GM23248 (cell line): ENCODE measurements at regions not wholly inside any gene's neighbourhood (a gene's known extent, or its start where the extent isn't known, plus 50 kb on each side); places are given as distances from the start of the nearest gene placed in this dataset.

Source experiments
- DNase-seq: peaks from one replicate; pipeline ENCODE4 v3.0.0-alpha.2; 2015
- H2AFZ ChIP-seq: fragments of 200-600 bp; sonication (generic); 2 replicates; pipeline ENCODE4 v1.6.1; 2016; ENCODE audit warnings: antibody characterized with exemption
- H3F3A ChIP-seq: fragments of 200-600 bp; sonication (generic); 2 replicates; pipeline ENCODE4 v1.6.1; 2016; ENCODE audit warnings: mild to moderate bottlenecking, antibody characterized with exemption, mixed run types; ENCODE audit not compliant: insufficient read depth
- H3K27ac ChIP-seq: fragments of 200-600 bp; sonication (generic); 2 replicates; pipeline ENCODE4 v1.5.1; 2016; ENCODE audit warnings: mild to moderate bottlenecking
- H3K27me3 ChIP-seq: fragments of 200-600 bp; sonication (generic); replicated peaks from 2 replicates; pipeline ENCODE4 v1.6.1; 2016; ENCODE audit warnings: mild to moderate bottlenecking; ENCODE audit not compliant: insufficient read depth
- H3K36me3 ChIP-seq: fragments of 200-600 bp; sonication (generic); 2 replicates; pipeline ENCODE4 v1.6.1; 2016; ENCODE audit warnings: low read depth, mild to moderate bottlenecking
- H3K4me1 ChIP-seq: fragments of 200-600 bp; sonication (generic); 2 replicates; pipeline ENCODE4 v1.6.1; 2016; ENCODE audit warnings: mild to moderate bottlenecking; ENCODE audit not compliant: insufficient read depth
- H3K4me2 ChIP-seq: fragments of 200-600 bp; sonication (generic); one replicate; pipeline ENCODE4 v1.6.1; 2016; ENCODE audit warnings: mild to moderate bottlenecking; ENCODE audit not compliant: unreplicated experiment
- H3K4me3 ChIP-seq: fragments of 200-600 bp; sonication (generic); 2 replicates; pipeline ENCODE4 v1.5.1; 2016; ENCODE audit warnings: mild to moderate bottlenecking
- H3K79me2 ChIP-seq: fragments of 200-600 bp; sonication (generic); 2 replicates; pipeline ENCODE4 v1.6.1; 2016; ENCODE audit warnings: mild to moderate bottlenecking; ENCODE audit not compliant: insufficient read depth
- H3K9ac ChIP-seq: fragments of 200-600 bp; sonication (generic); 2 replicates; pipeline ENCODE4 v1.6.1; 2016; ENCODE audit warnings: mild to moderate bottlenecking
- H3K9me2 ChIP-seq: fragments of 200-600 bp; sonication (generic); 2 replicates; pipeline ENCODE4 v1.6.1; 2016; ENCODE audit warnings: mixed run types, mild to moderate bottlenecking, moderate library complexity; ENCODE audit not compliant: insufficient read depth
- H3K9me3 ChIP-seq: fragments of 200-600 bp; sonication (generic); one replicate; pipeline ENCODE4 v1.6.1; 2017; ENCODE audit warnings: low read depth
- H4K20me1 ChIP-seq: fragments of 200-600 bp; sonication (generic); 2 replicates; pipeline ENCODE4 v1.6.0; 2016; ENCODE audit not compliant: insufficient read depth
- EZH2 ChIP-seq: fragments of 200-600 bp; sonication (generic); IDR thresholded peaks from 2 replicates; pipeline ENCODE4 v1.6.1; 2018; ENCODE audit warnings: antibody characterized with exemption, mild to moderate bottlenecking; ENCODE audit not compliant: insufficient read depth, poor library complexity, severe bottlenecking
- EZH2phosphoT487 ChIP-seq: fragments of 200-600 bp; sonication (generic); IDR thresholded peaks from 2 replicates; pipeline ENCODE4 v1.6.1; 2018; ENCODE audit warnings: antibody characterized with exemption, moderate library complexity, mild to moderate bottlenecking, low read depth; ENCODE audit not compliant: insufficient read depth
- WGBS, 2 experiments: methylation state at CpG; one replicate each; pipeline ENCODE4 v1.1.6; 2015 to 2017; ENCODE audit warnings: low lambda C conversion rate in 2 of 2, low coverage in 1 of 2; ENCODE audit errors: missing lambda C conversion rate in 2 of 2; 5-methylcytosine and 5-hydroxymethylcytosine counted together
- in situ Hi-C: fragments of 300-500 bp; cut with MboI; formaldehyde crosslinking; loops from 2 replicates; pipeline ENCODE4 v1.15.0; 2020

DNA sequence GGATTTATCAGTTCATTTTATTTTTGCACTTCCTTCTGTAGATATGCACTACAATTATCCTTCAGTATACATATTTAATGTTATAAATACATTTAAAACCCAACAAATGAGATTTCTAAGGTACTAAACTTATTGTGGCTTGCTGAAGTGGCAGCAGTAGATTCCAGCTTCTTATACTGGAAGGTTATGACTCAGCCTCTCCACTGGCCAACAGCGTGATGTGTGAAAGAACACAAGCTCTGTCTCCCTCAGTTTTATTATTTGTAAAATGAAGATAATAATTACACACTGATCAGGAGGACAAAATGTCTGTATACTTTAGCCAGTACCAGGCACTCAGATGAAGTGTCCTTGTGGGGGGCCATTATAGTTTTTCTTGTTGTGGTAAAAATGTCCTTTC is 1147.1 kb downstream of the CNTNAP5 start:
- Histone ChIP-seq H4K20me1 (no peaks in the 10 kb centered on the region), H3K4me1 (no peaks in the 10 kb centered on the region), H3K9ac (no peak overlapping the region), H2AFZ (no peak overlapping the region), H3K4me2 (no peak overlapping the region), H3K79me2 (no peaks in the 10 kb centered on the region), H3F3A (no peaks in the 10 kb centered on the region), H3K4me3 (no peak overlapping the region), H3K27ac (no peak overlapping the region), H3K27me3 (no peaks in the 10 kb centered on the region), H3K36me3 (no peaks in the 10 kb centered on the region), H3K9me3 (peaks cover 7% of the 10 kb centered on the region), H3K9me2 (no peaks in the 10 kb centered on the region)
- in situ Hi-C loops, result no loop called here
- WGBS, 2 experiments, result 28 to 41% methylated on average over 1 of the region's 1 CpG
- TF ChIP-seq EZH2phosphoT487 (no peak), EZH2 (no peak)
- no peak for DNase-seq

DNA sequence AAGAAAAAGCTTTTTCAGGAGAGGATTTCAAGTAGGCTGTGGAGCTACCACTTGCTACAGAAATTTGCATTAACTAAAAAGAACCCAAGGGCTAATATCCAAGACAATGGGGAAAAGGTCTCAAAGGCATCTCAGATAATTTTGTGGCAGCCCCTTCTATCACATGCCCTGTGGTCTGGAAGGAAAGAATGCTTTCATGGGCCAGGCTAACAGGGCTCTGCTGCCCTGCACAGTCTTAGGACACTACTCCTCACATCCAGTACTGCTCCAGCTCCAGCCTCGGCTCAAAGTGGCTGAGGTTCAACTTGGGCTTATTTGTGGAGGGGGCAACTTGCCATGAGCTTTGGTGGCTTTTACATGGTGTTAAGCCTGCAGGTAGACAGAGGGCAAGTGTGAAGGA is 1150.3 kb downstream of the CNTNAP5 start:
- Histone ChIP-seq H2AFZ (no peak overlapping the region), H3K27ac (no peak overlapping the region), H3F3A (no peaks in the 10 kb centered on the region), H3K4me1 (no peaks in the 10 kb centered on the region), H3K36me3 (no peaks in the 10 kb centered on the region), H3K79me2 (no peaks in the 10 kb centered on the region), H3K4me3 (no peak overlapping the region), H3K4me2 (no peak overlapping the region), H3K9me3 (peaks cover 4% of the 10 kb centered on the region), H4K20me1 (no peaks in the 10 kb centered on the region), H3K27me3 (no peaks in the 10 kb centered on the region), H3K9me2 (no peaks in the 10 kb centered on the region), H3K9ac (no peak overlapping the region)
- DNase-seq, result no peak
- 0 to 7% methylated on average over 1 of the region's 1 CpG for WGBS, 2 experiments
- in situ Hi-C loops, result no loop called here
- TF ChIP-seq EZH2phosphoT487 (no peak), EZH2 (no peak)

- in situ Hi-C loops, result no loop called here
- H3K79me2 ChIP-seq, result no peaks in the 10 kb centered on the region
- H3K9me3 ChIP-seq, result no peaks in the 10 kb centered on the region
- H3K27me3 ChIP-seq, result no peaks in the 10 kb centered on the region
- 8 to 20% methylated on average over 5 of the region's 5 CpGs for WGBS, 2 experiments
- H3K9ac ChIP-seq, result no peak overlapping the region
- no peak overlapping the region for H3K4me3 ChIP-seq
- no peak overlapping the region for H2AFZ ChIP-seq
- H3F3A ChIP-seq, result no peaks in the 10 kb centered on the region
- no peaks in the 10 kb centered on the region for H3K9me2 ChIP-seq
- H3K4me2 ChIP-seq, result no peak overlapping the region
- no peaks in the 10 kb centered on the region; the same call in 1 of the 2 replicates for H4K20me1 ChIP-seq
- no peak for TF ChIP-seq EZH2phosphoT487
- no peak for DNase-seq
- H3K4me1 ChIP-seq, result no peaks in the 10 kb centered on the region
- no peak overlapping the region for H3K27ac ChIP-seq
- H3K36me3 ChIP-seq, result no peaks in the 10 kb centered on the region
Measured at GRCh38 chr2:125185691-125186270, 1160.7 kb downstream of the CNTNAP5 start.

GRCh38 chr2:125207431-125207830 is 1182.3 kb downstream of the CNTNAP5 start:
- H3K4me1 ChIP-seq, result no peaks in the 10 kb centered on the region
- 4 to 6% methylated on average over 3 of the region's 3 CpGs for WGBS, 2 experiments
- in situ Hi-C loops, result no loop called here
- H3K9me2 ChIP-seq, result no peaks in the 10 kb centered on the region
- H3K9ac ChIP-seq, result no peak overlapping the region
- no peak for TF ChIP-seq EZH2phosphoT487
- H3K79me2 ChIP-seq, result no peaks in the 10 kb centered on the region
- H3K9me3 ChIP-seq, result no peaks in the 10 kb centered on the region
- H3K27me3 ChIP-seq, result no peaks in the 10 kb centered on the region
- no peak overlapping the region for H3K27ac ChIP-seq
- H3K36me3 ChIP-seq, result no peaks in the 10 kb centered on the region
- H3K4me3 ChIP-seq, result no peak overlapping the region
- no peaks in the 10 kb centered on the region for H4K20me1 ChIP-seq
- no peaks in the 10 kb centered on the region for H3F3A ChIP-seq
- H3K4me2 ChIP-seq, result no peak overlapping the region
- no peak overlapping the region for H2AFZ ChIP-seq
- no peak for DNase-seq

- Histone ChIP-seq H3K9ac (no peak overlapping the region), H3K4me1 (no peaks in the 10 kb centered on the region), H4K20me1 (no peaks in the 10 kb centered on the region), H3F3A (no peaks in the 10 kb centered on the region), H3K27me3 (no peaks in the 10 kb centered on the region), H3K27ac (no peak overlapping the region), H3K4me3 (no peak overlapping the region), H2AFZ (no peak overlapping the region), H3K36me3 (no peaks in the 10 kb centered on the region), H3K9me2 (no peaks in the 10 kb centered on the region), H3K79me2 (no peaks in the 10 kb centered on the region), H3K4me2 (no peak overlapping the region), H3K9me3 (no peaks in the 10 kb centered on the region)
- no peak for DNase-seq
- TF ChIP-seq EZH2phosphoT487, result no peak
- no peak for TF ChIP-seq EZH2
- in situ Hi-C loops, result no loop called here
Measured at GRCh38 chr2:125216321-125216720, 1191.2 kb downstream of the CNTNAP5 start.
